ENCODE measurements at regions not wholly inside any gene's neighbourhood (a gene's known extent, or its start where the extent isn't known, plus 50 kb on each side); places are given as distances from the start of the nearest gene placed in this dataset.

DNA sequence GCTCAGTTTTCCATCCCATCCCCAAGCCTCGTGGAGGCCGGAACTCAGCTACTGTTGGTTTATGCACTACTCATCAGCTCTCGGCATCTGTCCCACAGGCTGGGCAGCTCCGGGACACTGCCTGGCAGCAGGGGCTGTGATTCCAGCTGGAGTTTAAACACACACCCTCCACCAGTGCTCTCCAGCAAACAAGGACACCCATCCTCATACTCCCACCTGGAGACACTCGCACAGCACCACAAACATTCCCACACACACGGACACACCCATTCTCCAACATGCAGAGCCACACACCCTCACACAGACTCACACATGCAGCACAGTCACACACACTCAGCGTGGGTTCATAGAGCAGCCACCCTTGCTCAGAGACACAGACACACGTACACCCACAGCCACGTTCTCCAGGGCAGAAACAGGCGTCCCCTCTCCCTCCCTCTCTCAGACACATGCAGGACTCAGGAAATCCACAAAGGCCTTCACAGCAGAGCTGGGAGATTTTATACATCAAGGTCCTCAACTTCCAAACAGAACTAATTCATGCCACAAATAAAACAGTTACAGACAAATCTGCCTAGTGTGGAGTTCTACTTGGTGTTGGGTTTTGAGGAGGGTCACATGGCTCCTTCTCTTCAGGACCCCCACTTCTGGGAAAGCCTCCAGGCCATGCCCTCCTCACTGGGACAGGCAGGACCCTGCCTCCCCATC is 785.4 kb downstream of the UQCRFS1 start:
- CTCF ChIA-PET: no interaction called here
- Histone ChIP-seq H3K27me3 (replicated peaks; ENCODE audit: insufficient read depth, low read depth, low read length, poor library complexity) (no peaks in the 10 kb centered on the region), H3K9me3 (ENCODE audit: low read depth, low read length, poor library complexity, severe bottlenecking) (no peaks in the 10 kb centered on the region), H3K36me3 (ENCODE audit: insufficient read depth, low read length, poor library complexity, severe bottlenecking) (no peaks in the 10 kb centered on the region), H3K27ac (ENCODE audit: low read depth, low read length, poor library complexity, severe bottlenecking) (no peak overlapping the region), H3K4me1 (ENCODE audit: insufficient read depth, low read length, poor library complexity, severe bottlenecking) (no peaks in the 10 kb centered on the region), H3K4me3 (ENCODE audit: low read depth, low read length, poor library complexity, severe bottlenecking) (no peak overlapping the region)
- no TSS peak for BruUV-seq (replicated peaks)
- TF ChIP-seq, protein P1, sequence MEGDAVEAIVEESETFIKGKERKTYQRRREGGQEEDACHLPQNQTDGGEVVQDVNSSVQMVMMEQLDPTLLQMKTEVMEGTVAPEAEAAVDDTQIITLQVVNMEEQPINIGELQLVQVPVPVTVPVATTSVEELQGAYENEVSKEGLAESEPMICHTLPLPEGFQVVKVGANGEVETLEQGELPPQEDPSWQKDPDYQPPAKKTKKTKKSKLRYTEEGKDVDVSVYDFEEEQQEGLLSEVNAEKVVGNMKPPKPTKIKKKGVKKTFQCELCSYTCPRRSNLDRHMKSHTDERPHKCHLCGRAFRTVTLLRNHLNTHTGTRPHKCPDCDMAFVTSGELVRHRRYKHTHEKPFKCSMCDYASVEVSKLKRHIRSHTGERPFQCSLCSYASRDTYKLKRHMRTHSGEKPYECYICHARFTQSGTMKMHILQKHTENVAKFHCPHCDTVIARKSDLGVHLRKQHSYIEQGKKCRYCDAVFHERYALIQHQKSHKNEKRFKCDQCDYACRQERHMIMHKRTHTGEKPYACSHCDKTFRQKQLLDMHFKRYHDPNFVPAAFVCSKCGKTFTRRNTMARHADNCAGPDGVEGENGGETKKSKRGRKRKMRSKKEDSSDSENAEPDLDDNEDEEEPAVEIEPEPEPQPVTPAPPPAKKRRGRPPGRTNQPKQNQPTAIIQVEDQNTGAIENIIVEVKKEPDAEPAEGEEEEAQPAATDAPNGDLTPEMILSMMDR (conservative IDR thresholded peaks at IDR 0.05; ENCODE audit: low read depth, low read length): no peak
- TF ChIP-seq EZH2 (IDR thresholded peaks at IDR 0.05; ENCODE audit: borderline replicate concordance, low read depth, low read length, poor library complexity, severe bottlenecking): no peak
- intact Hi-C loops (cut with micrococcal nuclease; ENCODE audit: unreplicated experiment): no loop called here
- POLR2A ChIA-PET (ENCODE audit: low non-redundant PET): no interaction called here
- DNase-seq (ENCODE audit: low spot score): no peak

DNA sequence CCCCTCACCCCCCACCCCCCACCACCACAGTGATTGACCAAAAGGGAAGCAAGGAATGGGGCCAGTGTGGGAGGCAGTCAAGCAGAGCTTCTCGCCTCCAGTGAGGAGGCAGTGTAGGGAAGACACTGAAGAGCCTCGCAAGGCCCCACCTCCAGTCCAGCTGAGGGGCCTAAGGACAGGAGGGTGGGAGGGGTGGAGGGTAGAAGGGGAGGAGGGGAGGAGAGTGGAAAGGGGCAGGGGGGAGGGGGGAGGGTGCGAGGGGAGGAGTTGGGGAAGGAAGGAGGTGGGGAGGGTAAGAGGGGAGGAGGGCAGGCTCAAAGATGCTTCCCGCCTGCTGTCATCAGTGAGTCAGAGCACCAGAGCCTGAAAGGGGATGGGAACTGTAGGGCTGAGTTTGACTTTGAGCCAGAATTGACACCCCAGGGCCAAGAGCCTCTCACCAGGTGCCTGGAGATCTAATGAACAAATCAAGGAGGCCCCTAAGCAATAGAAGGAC is 786.2 kb downstream of the UQCRFS1 start:
- Histone ChIP-seq H3K27me3 (replicated peaks; ENCODE audit: insufficient read depth, low read depth, low read length, poor library complexity) (no peaks in the 10 kb centered on the region), H3K27ac (ENCODE audit: low read depth, low read length, poor library complexity, severe bottlenecking) (no peak overlapping the region), H3K4me3 (ENCODE audit: low read depth, low read length, poor library complexity, severe bottlenecking) (no peak overlapping the region), H3K36me3 (ENCODE audit: insufficient read depth, low read length, poor library complexity, severe bottlenecking) (no peaks in the 10 kb centered on the region), H3K9me3 (ENCODE audit: low read depth, low read length, poor library complexity, severe bottlenecking) (no peaks in the 10 kb centered on the region), H3K4me1 (ENCODE audit: insufficient read depth, low read length, poor library complexity, severe bottlenecking) (no peaks in the 10 kb centered on the region)
- no TSS peak for BruUV-seq (replicated peaks)
- intact Hi-C loops (cut with micrococcal nuclease; ENCODE audit: unreplicated experiment): no loop called here
- POLR2A ChIA-PET (ENCODE audit: low non-redundant PET): no interaction called here
- DNase-seq (ENCODE audit: low spot score): no peak
- CTCF ChIA-PET: no interaction called here
- no peak for TF ChIP-seq EZH2 (IDR thresholded peaks at IDR 0.05; ENCODE audit: borderline replicate concordance, low read depth, low read length, poor library complexity, severe bottlenecking)
- TF ChIP-seq, protein P1 (conservative IDR thresholded peaks at IDR 0.05; ENCODE audit: low read depth, low read length): no peak

DNA sequence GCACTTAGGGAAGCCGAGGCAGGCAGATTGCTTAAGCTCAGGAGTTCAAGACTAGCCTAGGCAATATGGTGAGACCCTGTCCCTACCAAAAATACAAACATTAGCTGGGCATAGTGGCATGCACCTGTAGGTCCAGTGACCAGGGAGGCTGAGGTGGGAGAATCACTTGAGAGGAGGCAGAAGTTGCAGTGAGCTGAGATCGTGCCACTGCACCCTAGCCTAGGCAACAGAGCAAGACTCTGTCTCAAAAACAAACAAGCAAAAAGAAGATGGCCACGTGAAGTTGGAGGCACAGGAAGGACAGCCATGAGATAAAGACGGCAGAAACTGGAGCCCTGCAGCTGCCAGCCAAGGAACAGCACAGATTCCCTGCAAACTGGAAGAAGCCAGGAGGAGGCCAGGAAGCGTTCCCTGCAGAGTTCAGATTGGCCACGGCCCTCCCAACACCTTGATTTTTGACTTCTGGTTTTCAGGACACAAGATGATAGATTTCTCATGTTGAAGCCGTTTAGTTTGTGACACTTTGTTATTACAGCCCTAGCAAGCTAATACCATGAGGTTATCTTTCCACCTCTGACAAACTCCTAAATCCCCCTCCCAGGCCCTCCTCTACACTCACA is 786.7 kb downstream of the UQCRFS1 start:
- ChIA-PET CTCF (no interaction called here), POLR2A (ENCODE audit: low non-redundant PET) (no interaction called here)
- Histone ChIP-seq H3K4me1 (ENCODE audit: insufficient read depth, low read length, poor library complexity, severe bottlenecking) (no peaks in the 10 kb centered on the region), H3K27me3 (replicated peaks; ENCODE audit: insufficient read depth, low read depth, low read length, poor library complexity) (no peaks in the 10 kb centered on the region), H3K36me3 (ENCODE audit: insufficient read depth, low read length, poor library complexity, severe bottlenecking) (no peaks in the 10 kb centered on the region), H3K9me3 (ENCODE audit: low read depth, low read length, poor library complexity, severe bottlenecking) (no peaks in the 10 kb centered on the region), H3K4me3 (ENCODE audit: low read depth, low read length, poor library complexity, severe bottlenecking) (no peak overlapping the region), H3K27ac (ENCODE audit: low read depth, low read length, poor library complexity, severe bottlenecking) (no peak overlapping the region)
- BruUV-seq (replicated peaks): no TSS peak
- intact Hi-C loops (cut with micrococcal nuclease; ENCODE audit: unreplicated experiment): no loop called here
- TF ChIP-seq, protein P1 (conservative IDR thresholded peaks at IDR 0.05; ENCODE audit: low read depth, low read length): no peak
- no peak for TF ChIP-seq EZH2 (IDR thresholded peaks at IDR 0.05; ENCODE audit: borderline replicate concordance, low read depth, low read length, poor library complexity, severe bottlenecking)
- no peak for DNase-seq (ENCODE audit: low spot score)
